K562 (cell line): ENCODE measurements at regions not wholly inside any gene's neighbourhood (a gene's known extent, or its start where the extent isn't known, plus 50 kb on each side); places are given as distances from the start of the nearest gene placed in this dataset.

Source experiments
- ATAC-seq: fragments of 200-7000 bp; cut with Tn5 transposase; 3 replicates; pipeline ENCODE4 v1.9.1; 2020; ENCODE audit warnings: moderate library complexity
- BruUV-seq: library from RNA; stranded (reverse); fragments of 400-500 nt; replicated peaks from 2 replicates; lab custom pipeline; 2021; lab: Mats Ljungman, UMichigan
- CTCF ChIA-PET: fragments of 300-600 bp; formaldehyde crosslinking; extraction: SDS; loops from one replicate; lab custom pipeline; 2021; ENCODE audit warnings: low intra/inter-chr PET ratio; lab: Yijun Ruan, JAX
- POLR2A ChIA-PET: fragments of 300-600, 350-650 bp; sonication (Branson Sonifier 250); formaldehyde crosslinking; extraction: SDS; loops from one replicate; lab custom pipeline; 2021; ENCODE audit warnings: antibody characterized with exemption, inconsistent platforms; lab: Yijun Ruan, JAX
- DNase-seq, 4 experiments: peaks; one replicate each; pipeline versions ENCODE4 v3.0.0 to v3.0.0-alpha.2; 2011 to 2018; ENCODE audit warnings: low spot score in 3 of 4, mixed read lengths in 3 of 4; ENCODE audit errors: extremely low read depth in 1 of 4
- FAIRE-seq: peaks from 2 replicates; lab custom pipeline; 2011; peaks lifted over from hg19 to GRCh38; lab: Jason Lieb, UNC
- H2AFZ ChIP-seq: 2 replicates; pipeline ENCODE4 v1.6.0; 2011; ENCODE audit warnings: low read depth, low read length, control low read depth, inconsistent platforms
- H3K27ac ChIP-seq: fragments of 200-600 bp; 3 replicates; pipeline ENCODE4 v1.8.0; 2011; ENCODE audit warnings: low read depth, mild to moderate bottlenecking, control low read depth, inconsistent platforms, low read length, moderate library complexity, mixed read lengths; ENCODE audit errors: extremely low read depth
- H3K27me3 ChIP-seq, 2 experiments: fragments of 300-600 bp in 1 of 2; 2 replicates in 1 of 2; 3 replicates in 1 of 2; pipeline versions ENCODE4 v1.6.0 to v1.8.0; 2011; ENCODE audit warnings: inconsistent platforms in 2 of 2, low read length in 2 of 2, mild to moderate bottlenecking in 1 of 2, mixed read lengths in 1 of 2, moderate library complexity in 1 of 2; ENCODE audit not compliant: control insufficient read depth in 2 of 2, insufficient read depth in 2 of 2
- H3K36me3 ChIP-seq: fragments of 300-600 bp; 3 replicates; pipeline ENCODE4 v1.8.0; 2011; ENCODE audit warnings: mild to moderate bottlenecking, low read length, inconsistent platforms; ENCODE audit not compliant: control insufficient read depth, insufficient read depth
- H3K4me1 ChIP-seq, 2 experiments: fragments of 200-600 bp in 1 of 2; replicated peaks in 1 of 2; 2 replicates in 1 of 2; 3 replicates in 1 of 2; pipeline versions ENCODE4 v1.5.1 to v1.8.0; 2011; ENCODE audit warnings: inconsistent platforms in 2 of 2, low read length in 2 of 2, mild to moderate bottlenecking in 1 of 2, mixed read lengths in 1 of 2, moderate library complexity in 1 of 2; ENCODE audit not compliant: control insufficient read depth in 2 of 2, insufficient read depth in 2 of 2
- H3K4me2 ChIP-seq: 2 replicates; pipeline ENCODE4 v1.6.1; 2011; ENCODE audit warnings: low read length, control low read depth, inconsistent platforms, mixed read lengths; ENCODE audit not compliant: insufficient read depth
- H3K4me3 ChIP-seq: fragments of 200-600 bp; sonication (generic), shearing (Covaris generic); 2 replicates; pipeline ENCODE4 v1.5.1; 2016; ENCODE audit warnings: control low read depth, inconsistent platforms
- H3K79me2 ChIP-seq: fragments of 200-600 bp; 3 replicates; pipeline ENCODE4 v1.8.0; 2011; ENCODE audit warnings: low read length, inconsistent platforms; ENCODE audit not compliant: control insufficient read depth, insufficient read depth
- H3K9ac ChIP-seq, 2 experiments: 2 replicates each; pipeline versions ENCODE4 v1.6.0 to v1.6.1; 2011; ENCODE audit warnings: low read depth in 2 of 2, low read length in 2 of 2, control low read depth in 1 of 2, inconsistent platforms in 1 of 2, mild to moderate bottlenecking in 1 of 2, mixed read lengths in 1 of 2; ENCODE audit not compliant: insufficient read depth in 1 of 2
- H3K9me1 ChIP-seq: one replicate; pipeline ENCODE4 v1.6.0; 2011; ENCODE audit warnings: inconsistent platforms, mild to moderate bottlenecking, low read length, moderate library complexity; ENCODE audit not compliant: control insufficient read depth, insufficient read depth
- H3K9me3 ChIP-seq: replicated peaks from 2 replicates; pipeline ENCODE4 v1.5.1; 2011; ENCODE audit warnings: low read depth, low read length, inconsistent platforms; ENCODE audit not compliant: control insufficient read depth, insufficient read depth
- H4K20me1 ChIP-seq: replicated peaks from 2 replicates; pipeline ENCODE4 v1.6.1; 2011; ENCODE audit warnings: low read length, inconsistent platforms, mixed read lengths; ENCODE audit not compliant: control insufficient read depth, insufficient read depth
- KLF16 ChIP-seq: IDR thresholded peaks from 2 replicates; pipeline ENCODE4 v1.6.1; 2016; ENCODE audit warnings: antibody characterized with exemption
- NR2C2 ChIP-seq, 2 experiments: fragments of 200-800 bp in 1 of 2; sonication (Bioruptor generic) in 1 of 2; sonication (generic) in 1 of 2; formaldehyde crosslinking in 1 of 2; IDR thresholded peaks; 2 replicates each; pipeline versions ENCODE4 v1.6.1 to v1.8.0; 2016 to 2022; ENCODE audit warnings: mild to moderate bottlenecking in 1 of 2, missing compliant biosample characterization in 1 of 2, missing genetic modification characterization in 1 of 2, missing genetic modification reagents in 1 of 2
- RREB1 ChIP-seq: fragments of 250-450 bp; sonication (Bioruptor Pico); IDR thresholded peaks from 2 replicates; pipeline ENCODE4 v1.4.0; 2020
- TEAD1 ChIP-seq, 2 experiments: fragments of 450-650 bp in 1 of 2; sonication (generic) in 1 of 2; formaldehyde crosslinking; IDR thresholded peaks; 2 replicates each; pipeline versions ENCODE4 v1.4.0 to v1.8.0; 2020 to 2022; ENCODE audit warnings: mild to moderate bottlenecking in 2 of 2, missing genetic modification reagents in 1 of 2
- YBX1 ChIP-seq: fragments of 450-650 bp; IDR thresholded peaks from 2 replicates; pipeline ENCODE4 v1.7.1; 2016; ENCODE audit warnings: mild to moderate bottlenecking
- ZBTB33 ChIP-seq: sonication (generic); formaldehyde crosslinking; IDR thresholded peaks from 2 replicates; pipeline ENCODE4 v1.8.1; 2023; ENCODE audit warnings: mild to moderate bottlenecking, missing genetic modification reagents
- ZNF766 ChIP-seq: fragments of 200-800 bp; sonication (Bioruptor generic); conservative IDR thresholded peaks from 2 replicates; pipeline ENCODE4 v1.6.1; 2016; ENCODE audit warnings: missing genetic modification characterization, missing compliant biosample characterization
- WGBS: fragments of 100-300 bp; shearing (Covaris generic); methylation state at CpG from one replicate; pipeline ENCODE4 v1.1.6; 2016; ENCODE audit warnings: low coverage, mixed read lengths; ENCODE audit not compliant: insufficient coverage; ENCODE audit errors: missing lambda C conversion rate; 5-methylcytosine and 5-hydroxymethylcytosine counted together
- in situ Hi-C: fragments of 300-500 bp; cut with MboI; formaldehyde crosslinking; loops from 4 replicates; pipeline ENCODE4 v1.15.0; 2018; ENCODE audit warnings: inconsistent platforms, mixed read lengths
- intact Hi-C: fragments of 100-400 bp; cut with micrococcal nuclease; formaldehyde crosslinking; loops from 2 replicates; pipeline ENCODE4 v1.14.2; 2022

DNA sequence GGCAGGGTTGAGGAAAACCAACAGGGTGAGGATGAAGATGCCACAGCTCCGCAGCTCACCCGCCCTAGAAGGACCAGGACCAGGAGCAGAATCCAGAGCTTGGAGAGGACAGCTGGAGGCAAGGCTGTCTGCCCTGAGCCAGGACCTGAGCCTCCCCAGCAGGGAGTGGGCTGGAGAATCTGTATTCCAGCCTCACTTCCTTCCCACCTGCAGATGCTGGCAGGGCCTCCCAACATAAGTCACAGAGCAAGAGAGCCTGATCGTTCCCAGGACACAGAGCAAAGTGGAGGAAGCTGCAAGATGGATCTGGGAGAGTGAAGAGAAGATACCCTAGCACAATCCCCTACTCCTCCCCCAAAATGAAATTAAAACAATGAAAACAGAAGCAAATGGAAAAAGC lies 61.7 kb upstream of the WASF3 start:
- no TSS peak for BruUV-seq
- 3% methylated on average over 3 of the region's 3 CpGs for WGBS
- Histone ChIP-seq H3K9ac (no peak overlapping the region), H3K27ac (no peak overlapping the region), H3K9me1 (no peaks in the 10 kb centered on the region), H3K9me3 (no peaks in the 10 kb centered on the region), H3K27me3 (peaks cover 2 to 6% of the 10 kb centered on the region in 2 experiments; a peak in 2 of 5 replicates), H4K20me1 (no peaks in the 10 kb centered on the region), H3K4me3 (no peak overlapping the region), H3K36me3 (no peaks in the 10 kb centered on the region), H2AFZ (no peak overlapping the region), H3K79me2 (no peaks in the 10 kb centered on the region), H3K4me2 (no peak overlapping the region), H3K4me1 (no peaks in the 10 kb centered on the region)
- ChIA-PET CTCF (interaction anchor here (0.6 to 2.0 kb wide), 3 partner anchors 299 to 354 kb away, joined by 3 to 26 read pairs (median 3); no protein-coding TSS in a partner anchor), POLR2A (no interaction called here)
- intact Hi-C loops (loop anchor here (1.0 kb wide), 1 partner anchor 311 kb away; no protein-coding TSS in a partner anchor), in situ Hi-C loops (no loop called here)
- no peak for DNase-seq
- TF ChIP-seq KLF16 (no peak), YBX1 (no peak), ZNF766 (CRISPR knock-in tag) (no peak), NR2C2 (CRISPR knock-in tag; IDR thresholded peaks at IDR 0.05) (no peak), NR2C2 (tag; IDR thresholded peaks at IDR 0.05) (no peak)
- ATAC-seq: no peak
- no peak for FAIRE-seq

DNA sequence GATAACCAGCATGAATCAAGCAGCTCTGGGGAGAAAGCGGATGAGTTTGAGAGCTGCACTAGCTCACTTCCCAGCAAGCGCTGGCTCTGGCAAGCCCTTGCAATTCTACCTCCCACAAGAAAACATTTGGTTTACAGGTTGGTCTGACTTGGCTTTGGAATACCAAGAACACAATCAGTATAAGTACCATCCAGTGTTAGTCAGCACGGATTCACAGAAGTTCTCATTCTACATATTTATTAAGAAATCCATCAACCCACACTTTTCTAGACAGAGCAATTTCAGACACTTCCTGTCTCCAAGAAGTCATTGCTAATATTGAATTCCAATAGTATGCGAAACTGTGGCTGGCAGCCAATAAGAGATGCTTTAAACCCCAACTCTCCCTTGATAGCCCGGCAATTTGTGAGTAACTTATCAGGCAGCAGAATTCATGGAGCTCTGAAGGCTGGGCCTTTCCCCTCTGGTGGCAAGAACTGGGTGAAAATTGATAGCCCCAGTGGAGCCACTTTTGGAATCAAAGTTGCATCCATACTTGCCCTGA lies 59.4 kb upstream of the WASF3 start:
- Histone ChIP-seq H3K9ac (no peak overlapping the region), H2AFZ (no peak overlapping the region), H3K4me1 (no peaks in the 10 kb centered on the region), H3K27me3 (peaks cover 0 to 9% of the 10 kb centered on the region in 2 experiments; a peak in 2 of 5 replicates), H4K20me1 (no peaks in the 10 kb centered on the region), H3K4me3 (no peak overlapping the region), H3K9me3 (no peaks in the 10 kb centered on the region), H3K4me2 (no peak overlapping the region), H3K27ac (no peak overlapping the region), H3K36me3 (no peaks in the 10 kb centered on the region), H3K9me1 (no peaks in the 10 kb centered on the region), H3K79me2 (no peaks in the 10 kb centered on the region)
- no peak for FAIRE-seq
- BruUV-seq: no TSS peak
- no peak for DNase-seq
- intact Hi-C loops (no loop called here), in situ Hi-C loops (no loop called here)
- ChIA-PET POLR2A (no interaction called here), CTCF (no interaction called here)
- ATAC-seq: no peak
- 3% methylated on average over 5 of the region's 5 CpGs for WGBS
- TF ChIP-seq ZBTB33 (no peak), TEAD1 (CRISPR knock-in tag; IDR thresholded peaks at IDR 0.05) (no peak), RREB1 (CRISPR knock-in tag) (no peak)
